GM23338 (cell line): ENCODE measurements at regions not wholly inside any gene's neighbourhood (a gene's known extent, or its start where the extent isn't known, plus 50 kb on each side); places are given as distances from the start of the nearest gene placed in this dataset.

Experiments used
- ATAC-seq: fragments of 200-7000 bp; cut with Tn5 transposase; 3 replicates; pipeline ENCODE4 v1.9.1; 2020
- DNase-seq: peaks from one replicate; pipeline ENCODE4 v3.0.0-alpha.2; 2015; ENCODE audit warnings: low spot score
- H2AFZ ChIP-seq: fragments of 200-600 bp; sonication (generic); 2 replicates; pipeline ENCODE4 v1.8.0; 2016; ENCODE audit warnings: antibody characterized with exemption, mild to moderate bottlenecking, moderate library complexity
- H3F3A ChIP-seq: fragments of 200-600 bp; sonication (generic); replicated peaks from 2 replicates; pipeline ENCODE4 v1.8.0; 2017; ENCODE audit warnings: antibody characterized with exemption, mixed run types, low read depth
- H3K27ac ChIP-seq: fragments of 200-600 bp; sonication (generic); 2 replicates; pipeline ENCODE4 v1.6.1; 2016; ENCODE audit warnings: low read depth
- H3K27me3 ChIP-seq: fragments of 200-600 bp; sonication (generic); 2 replicates; pipeline ENCODE4 v1.8.0; 2016; ENCODE audit warnings: mild to moderate bottlenecking, mixed run types, moderate library complexity; ENCODE audit not compliant: insufficient read depth
- H3K36me3 ChIP-seq: fragments of 200-600 bp; sonication (generic); 2 replicates; pipeline ENCODE4 v1.8.0; 2016; ENCODE audit warnings: mild to moderate bottlenecking; ENCODE audit not compliant: insufficient read depth
- H3K4me1 ChIP-seq: fragments of 200-600 bp; sonication (generic); 2 replicates; pipeline ENCODE4 v1.8.0; 2016; ENCODE audit warnings: mild to moderate bottlenecking, moderate library complexity; ENCODE audit not compliant: insufficient read depth
- H3K4me2 ChIP-seq: fragments of 200-600 bp; sonication (generic); 2 replicates; pipeline ENCODE4 v1.7.1; 2017; ENCODE audit warnings: mixed run types
- H3K4me3 ChIP-seq: fragments of 200-600 bp; sonication (generic); 2 replicates; pipeline ENCODE4 v1.6.1; 2016; ENCODE audit warnings: mixed run types
- H3K79me2 ChIP-seq: fragments of 200-600 bp; sonication (generic); replicated peaks from 2 replicates; pipeline ENCODE4 v1.8.0; 2017; ENCODE audit warnings: mild to moderate bottlenecking; ENCODE audit not compliant: insufficient read depth
- H3K9me2 ChIP-seq: fragments of 200-600 bp; sonication (generic); 2 replicates; pipeline ENCODE4 v1.8.0; 2017; ENCODE audit not compliant: insufficient read depth
- H4K20me1 ChIP-seq: fragments of 200-600 bp; sonication (generic); replicated peaks from 2 replicates; pipeline ENCODE4 v1.8.0; 2017; ENCODE audit warnings: mild to moderate bottlenecking; ENCODE audit not compliant: insufficient read depth
- H3K27ac Mint-ChIP-seq: 2 replicates; pipeline ENCODE4 v1.8.0; 2020; ENCODE audit warnings: inconsistent platforms, mild to moderate bottlenecking, moderate library complexity, mixed read lengths
- H3K27me3 Mint-ChIP-seq: 3 replicates; pipeline ENCODE4 v1.8.0; 2022; ENCODE audit warnings: low read depth, mild to moderate bottlenecking, moderate library complexity, mixed read lengths, inconsistent platforms; ENCODE audit not compliant: insufficient read depth, poor library complexity
- H3K36me3 Mint-ChIP-seq: 3 replicates; pipeline ENCODE4 v1.8.0; 2021; ENCODE audit warnings: low read depth, mild to moderate bottlenecking, inconsistent platforms, moderate library complexity, mixed read lengths
- H3K4me1 Mint-ChIP-seq: 3 replicates; pipeline ENCODE4 v1.8.0; 2020; ENCODE audit warnings: mild to moderate bottlenecking, inconsistent platforms, mixed read lengths
- H3K4me3 Mint-ChIP-seq: 3 replicates; pipeline ENCODE4 v1.8.0; 2021; ENCODE audit warnings: moderate library complexity, mild to moderate bottlenecking, inconsistent platforms, mixed read lengths
- H3K9me3 Mint-ChIP-seq: 3 replicates; pipeline ENCODE4 v1.8.0; 2020; ENCODE audit warnings: moderate library complexity, mild to moderate bottlenecking, inconsistent platforms, mixed read lengths
- EZH2phosphoT487 ChIP-seq: fragments of 200-600 bp; sonication (generic); IDR thresholded peaks from one replicate; pipeline ENCODE4 v1.8.1; 2018; ENCODE audit warnings: antibody characterized with exemption; ENCODE audit not compliant: unreplicated experiment
- POLR2AphosphoS5 ChIP-seq: IDR thresholded peaks from 2 replicates; pipeline ENCODE4 v1.6.1; 2016; ENCODE audit warnings: antibody characterized with exemption, low read depth
- REST ChIP-seq: IDR thresholded peaks from one replicate; pipeline ENCODE4 v1.6.1; 2018; ENCODE audit warnings: antibody characterized with exemption; ENCODE audit not compliant: unreplicated experiment
- STAT1 ChIP-seq: IDR thresholded peaks from one replicate; pipeline ENCODE4 v1.6.1; 2016; ENCODE audit warnings: antibody characterized with exemption; ENCODE audit not compliant: unreplicated experiment
- ZNF331 ChIP-seq: fragments of 250-450 bp; sonication (Bioruptor Pico); IDR thresholded peaks from 2 replicates; pipeline ENCODE4 v1.5.0; 2020; ENCODE audit warnings: low read depth, mild to moderate bottlenecking, moderate library complexity
- ZNF462 ChIP-seq: fragments of 250-450 bp; sonication (Bioruptor Pico); IDR thresholded peaks from 2 replicates; pipeline ENCODE4 v1.5.0; 2020; ENCODE audit warnings: mild to moderate bottlenecking, moderate library complexity

GRCh38 chr11:45042560-45042959 lies 91.9 kb upstream of the TP53I11 start:
- peaks cover 2% of the 10 kb centered on the region for H3K27me3 Mint-ChIP-seq
- no peak for DNase-seq

More at GRCh38 chr11:45042560-45042959, 91.9 kb upstream of the TP53I11 start:
- H3K36me3 Mint-ChIP-seq, result peaks cover 3% of the 10 kb centered on the region; the same call in 1 of the 3 replicates
- Histone ChIP-seq H3F3A (no peaks in the 10 kb centered on the region), H2AFZ (no peak overlapping the region), H4K20me1 (no peaks in the 10 kb centered on the region), H3K4me1 (no peaks in the 10 kb centered on the region), H3K9me2 (no peaks in the 10 kb centered on the region), H3K36me3 (no peaks in the 10 kb centered on the region), H3K27ac (no peak overlapping the region), H3K4me2 (no peak overlapping the region), H3K79me2 (no peaks in the 10 kb centered on the region), H3K4me3 (no peak overlapping the region), H3K27me3 (no peaks in the 10 kb centered on the region)
- ATAC-seq, result no peak
- TF ChIP-seq STAT1 (no peak), POLR2AphosphoS5 (no peak), EZH2phosphoT487 (no peak), ZNF462 (no peak), REST (no peak), ZNF331 (CRISPR knock-in tag) (no peak)
- H3K4me1 Mint-ChIP-seq, result peaks cover 12% of the 10 kb centered on the region
- H3K27ac Mint-ChIP-seq, result no peak overlapping the region
- peaks cover 8% of the 10 kb centered on the region for H3K9me3 Mint-ChIP-seq
- H3K4me3 Mint-ChIP-seq, result no peak overlapping the region
